ENCODE measurements at regions not wholly inside any gene's neighbourhood (a gene's known extent, or its start where the extent isn't known, plus 50 kb on each side); places are given as distances from the start of the nearest gene placed in this dataset.

- Histone ChIP-seq H3K4me1 (ENCODE audit: control insufficient read depth, low read length) (no peaks in the 10 kb centered on the region), H3K9me3 (ENCODE audit: control insufficient read depth, insufficient read depth, low read length) (no peaks in the 10 kb centered on the region), H3K4me3 (ENCODE audit: low read length) (no peak overlapping the region), H3K27me3 (ENCODE audit: control insufficient read depth, low read length) (0 out of 2 replicates have a peak, but pooled peaks cover 2% of the 10 kb centered on the region), H3K9me2 (replicated peaks; ENCODE audit: control insufficient read depth, low read length) (no peaks in the 10 kb centered on the region), H4K20me1 (ENCODE audit: control insufficient read depth, insufficient read depth, low read depth, low read length) (no peaks in the 10 kb centered on the region), H3F3A (ENCODE audit: control insufficient read depth, insufficient read depth) (no peaks in the 10 kb centered on the region), H3K27ac (ENCODE audit: low read depth, low read length) (no peak overlapping the region), H3K36me3 (ENCODE audit: control insufficient read depth, low read length) (no peaks in the 10 kb centered on the region), H3K79me2 (ENCODE audit: control insufficient read depth, low read length) (no peaks in the 10 kb centered on the region), H3K4me2 (ENCODE audit: low read length) (no peak overlapping the region)
- TF ChIP-seq CTCF (IDR thresholded peaks at IDR 0.05; ENCODE audit: low read depth, low read length, poor library complexity, severe bottlenecking) (no peak), EZH2phosphoT487 (IDR thresholded peaks at IDR 0.05; ENCODE audit: borderline replicate concordance, low read length) (no peak)
Measured at GRCh38 chr1:5765483-5765882, 226.7 kb downstream of the NPHP4 start.

GRCh38 chr1:5764959-5765358 lies 227.3 kb downstream of the NPHP4 start:
- Histone ChIP-seq H3K79me2 (ENCODE audit: control insufficient read depth, low read length) (no peaks in the 10 kb centered on the region), H3F3A (ENCODE audit: control insufficient read depth, insufficient read depth) (no peaks in the 10 kb centered on the region), H4K20me1 (ENCODE audit: control insufficient read depth, insufficient read depth, low read depth, low read length) (no peaks in the 10 kb centered on the region), H3K27ac (ENCODE audit: low read depth, low read length) (no peak overlapping the region), H3K36me3 (ENCODE audit: control insufficient read depth, low read length) (no peaks in the 10 kb centered on the region), H3K9me3 (ENCODE audit: control insufficient read depth, insufficient read depth, low read length) (no peaks in the 10 kb centered on the region), H3K4me1 (ENCODE audit: control insufficient read depth, low read length) (no peaks in the 10 kb centered on the region), H3K4me3 (ENCODE audit: low read length) (no peak overlapping the region), H3K4me2 (ENCODE audit: low read length) (no peak overlapping the region), H3K27me3 (ENCODE audit: control insufficient read depth, low read length) (0 out of 2 replicates have a peak, but pooled peaks cover 2% of the 10 kb centered on the region), H3K9me2 (replicated peaks; ENCODE audit: control insufficient read depth, low read length) (no peaks in the 10 kb centered on the region)
- no peak for TF ChIP-seq CTCF (IDR thresholded peaks at IDR 0.05; ENCODE audit: low read depth, low read length, poor library complexity, severe bottlenecking)
- TF ChIP-seq EZH2phosphoT487 (IDR thresholded peaks at IDR 0.05; ENCODE audit: borderline replicate concordance, low read length), result no peak

- no peaks in the 10 kb centered on the region for H3K4me1 ChIP-seq (ENCODE audit: control insufficient read depth, low read length)
- no peak overlapping the region for H3K4me2 ChIP-seq (ENCODE audit: low read length)
- H3K9me3 ChIP-seq (ENCODE audit: control insufficient read depth, insufficient read depth, low read length), result no peaks in the 10 kb centered on the region
Measured at GRCh38 chr1:5764464-5764863, 227.8 kb downstream of the NPHP4 start.

More at GRCh38 chr1:5764464-5764863, 227.8 kb downstream of the NPHP4 start:
- H3F3A ChIP-seq (ENCODE audit: control insufficient read depth, insufficient read depth), result no peaks in the 10 kb centered on the region
- 0 out of 2 replicates have a peak, but pooled peaks cover 2% of the 10 kb centered on the region for H3K27me3 ChIP-seq (ENCODE audit: control insufficient read depth, low read length)
- H3K27ac ChIP-seq (ENCODE audit: low read depth, low read length), result no peak overlapping the region
- H4K20me1 ChIP-seq (ENCODE audit: control insufficient read depth, insufficient read depth, low read depth, low read length), result no peaks in the 10 kb centered on the region
- H3K79me2 ChIP-seq (ENCODE audit: control insufficient read depth, low read length), result no peaks in the 10 kb centered on the region
- H3K36me3 ChIP-seq (ENCODE audit: control insufficient read depth, low read length), result no peaks in the 10 kb centered on the region
- TF ChIP-seq CTCF (IDR thresholded peaks at IDR 0.05; ENCODE audit: low read depth, low read length, poor library complexity, severe bottlenecking), result no peak
- no peak for TF ChIP-seq EZH2phosphoT487 (IDR thresholded peaks at IDR 0.05; ENCODE audit: borderline replicate concordance, low read length)
- H3K9me2 ChIP-seq (replicated peaks; ENCODE audit: control insufficient read depth, low read length), result no peaks in the 10 kb centered on the region
- H3K4me3 ChIP-seq (ENCODE audit: low read length), result no peak overlapping the region

Measured in DOHH2 (cell line).